Fibroblast of skin of back (primary cell): ENCODE measurements at regions not wholly inside any gene's neighbourhood (a gene's known extent, or its start where the extent isn't known, plus 50 kb on each side); places are given as distances from the start of the nearest gene placed in this dataset.
"Not testable (repeated sequence)": the region's sequence is repeated elsewhere in the genome, so short reads cannot be mapped to it uniquely, and the experiment has no call there.

ENCODE experiments used
- DNase-seq: peaks from one replicate; pipeline ENCODE4 v3.0.0-alpha.2; 2013

- DNase-seq = no peak
Observed at GRCh38 chr2:131584380-131584779, 56.7 kb downstream of the CCDC74A start.

GRCh38 chr2:131584940-131585339 lies 57.3 kb downstream of the CCDC74A start:
- DNase-seq = no peak

- DNase-seq = no peak
Observed at GRCh38 chr2:131588152-131588873, 60.6 kb downstream of the CCDC74A start.

GRCh38 chr2:131589126-131589525 lies 61.4 kb downstream of the CCDC74A start:
- not testable (repeated sequence) for DNase-seq

GRCh38 chr2:131590366-131590765 lies 62.7 kb downstream of the CCDC74A start:
- DNase-seq = no peak

GRCh38 chr2:131590896-131591295 lies 63.2 kb downstream of the CCDC74A start:
- no peak for DNase-seq

GRCh38 chr2:131596561-131596960 lies 68.9 kb downstream of the CCDC74A start:
- DNase-seq = not testable (repeated sequence)

GRCh38 chr2:131602444-131602843 lies 74.8 kb downstream of the CCDC74A start:
- DNase-seq = not testable (repeated sequence)

- DNase-seq = not testable (repeated sequence)
Observed at GRCh38 chr2:131604652-131605051, 77.0 kb downstream of the CCDC74A start.

- DNase-seq = not testable (repeated sequence)
Observed at GRCh38 chr2:131606366-131606765, 78.7 kb downstream of the CCDC74A start.

- DNase-seq = not testable (repeated sequence)
Observed at GRCh38 chr2:131607056-131607455, 79.4 kb downstream of the CCDC74A start.

GRCh38 chr2:131614539-131614938 lies 86.9 kb downstream of the CCDC74A start:
- not testable (repeated sequence) for DNase-seq

- not testable (repeated sequence) for DNase-seq
Observed at GRCh38 chr2:131618320-131618719, 90.6 kb downstream of the CCDC74A start.

GRCh38 chr2:131622874-131623273 lies 95.2 kb downstream of the CCDC74A start:
- DNase-seq = not testable (repeated sequence)

- DNase-seq = not testable (repeated sequence)
Observed at GRCh38 chr2:131626011-131626410, 98.3 kb downstream of the CCDC74A start.

GRCh38 chr2:131626565-131626964 lies 98.9 kb downstream of the CCDC74A start:
- DNase-seq = not testable (repeated sequence)

GRCh38 chr2:131627777-131628176 lies 100.1 kb downstream of the CCDC74A start:
- not testable (repeated sequence) for DNase-seq

GRCh38 chr2:131631648-131632047 lies 104.0 kb downstream of the CCDC74A start:
- not testable (repeated sequence) for DNase-seq

- DNase-seq = not testable (repeated sequence)
Observed at GRCh38 chr2:131633405-131633804, 105.7 kb downstream of the CCDC74A start.

GRCh38 chr2:131633827-131634695 lies 106.4 kb downstream of the CCDC74A start:
- DNase-seq = not testable (repeated sequence)

GRCh38 chr2:131635611-131636010 lies 107.9 kb downstream of the CCDC74A start:
- no peak for DNase-seq

GRCh38 chr2:131636704-131637308 lies 109.1 kb downstream of the CCDC74A start:
- DNase-seq = not testable (repeated sequence)
